ENCODE measurements at regions not wholly inside any gene's neighbourhood (a gene's known extent, or its start where the extent isn't known, plus 50 kb on each side); places are given as distances from the start of the nearest gene placed in this dataset.

GRCh38 chr16:6382924-6383459 is 949.7 kb upstream of the RBFOX1 start:
- no peak for DNase-seq (ENCODE audit: low read depth, low spot score)
- H3K36me3 ChIP-seq (ENCODE audit: control insufficient read depth in 2 of 2, extremely low read depth in 1 of 2, insufficient read depth in 2 of 2, low read length in 2 of 2): no peaks in the 10 kb centered on the region
- H3K9ac ChIP-seq (ENCODE audit: control insufficient read depth, extremely low read depth, insufficient read depth, low read length): no peak overlapping the region
- H3K9me3 ChIP-seq (ENCODE audit: control insufficient read depth, low read depth, low read length): peaks cover 6% of the 10 kb centered on the region
- no peak overlapping the region for H3K4me2 ChIP-seq (ENCODE audit: control insufficient read depth, extremely low read depth, insufficient read depth, low read depth, low read length)
- H3K4me1 ChIP-seq (ENCODE audit: control insufficient read depth, extremely low read depth, insufficient read depth, low read length): no peaks in the 10 kb centered on the region
- no peak overlapping the region for H2AFZ ChIP-seq (ENCODE audit: control insufficient read depth, low read length)
- FAIRE-seq: no peak
- no peak overlapping the region for H3K4me3 ChIP-seq (ENCODE audit: control insufficient read depth in 2 of 3, extremely low read depth in 1 of 3, insufficient read depth in 2 of 3, low read depth in 1 of 3, low read length in 3 of 3)
- H3K79me2 ChIP-seq (ENCODE audit: control insufficient read depth, insufficient read depth, low read length): no peaks in the 10 kb centered on the region
- TF ChIP-seq EZH2 (IDR thresholded peaks at IDR 0.05; ENCODE audit: low read length) (no peak), CTCF (optimal IDR thresholded peaks at IDR 0.05 in 1 of 3, IDR thresholded peaks at IDR 0.05 in 1 of 3, conservative IDR thresholded peaks at IDR 0.05 in 1 of 3; ENCODE audit: extremely low read depth in 1 of 3, insufficient read depth in 2 of 3, low read length in 3 of 3) (no peak)
- no peaks in the 10 kb centered on the region for H4K20me1 ChIP-seq (ENCODE audit: control insufficient read depth, extremely low read depth, insufficient read depth, low read length)
- no peak overlapping the region for H3K27ac ChIP-seq (ENCODE audit: control insufficient read depth, insufficient read depth, low read length)
- H3K9me1 ChIP-seq (ENCODE audit: control insufficient read depth, extremely low read depth, insufficient read depth, low read length): no peaks in the 10 kb centered on the region
- no peaks in the 10 kb centered on the region for H3K27me3 ChIP-seq (ENCODE audit: control insufficient read depth, extremely low read depth, insufficient read depth, low read length)
- dilution Hi-C loops (cut with MboI; ENCODE audit: extremely low pct_ligation_motif_present, low sequenced_read_pairs): no loop called here

GRCh38 chr16:6381896-6382295 is 950.7 kb upstream of the RBFOX1 start:
- Histone ChIP-seq H3K27ac (ENCODE audit: control insufficient read depth, insufficient read depth, low read length) (no peak overlapping the region), H3K36me3 (ENCODE audit: control insufficient read depth in 2 of 2, extremely low read depth in 1 of 2, insufficient read depth in 2 of 2, low read length in 2 of 2) (no peaks in the 10 kb centered on the region), H3K4me1 (ENCODE audit: control insufficient read depth, extremely low read depth, insufficient read depth, low read length) (no peaks in the 10 kb centered on the region), H4K20me1 (ENCODE audit: control insufficient read depth, extremely low read depth, insufficient read depth, low read length) (no peaks in the 10 kb centered on the region), H3K27me3 (ENCODE audit: control insufficient read depth, extremely low read depth, insufficient read depth, low read length) (no peaks in the 10 kb centered on the region), H3K4me2 (ENCODE audit: control insufficient read depth, extremely low read depth, insufficient read depth, low read depth, low read length) (no peak overlapping the region), H3K9me3 (ENCODE audit: control insufficient read depth, low read depth, low read length) (peaks cover 8% of the 10 kb centered on the region), H2AFZ (ENCODE audit: control insufficient read depth, low read length) (no peak overlapping the region), H3K9me1 (ENCODE audit: control insufficient read depth, extremely low read depth, insufficient read depth, low read length) (no peaks in the 10 kb centered on the region), H3K9ac (ENCODE audit: control insufficient read depth, extremely low read depth, insufficient read depth, low read length) (no peak overlapping the region), H3K4me3 (ENCODE audit: control insufficient read depth in 2 of 3, extremely low read depth in 1 of 3, insufficient read depth in 2 of 3, low read depth in 1 of 3, low read length in 3 of 3) (no peak overlapping the region), H3K79me2 (ENCODE audit: control insufficient read depth, insufficient read depth, low read length) (no peaks in the 10 kb centered on the region)
- FAIRE-seq: no peak
- no peak for DNase-seq (ENCODE audit: low read depth, low spot score)
- TF ChIP-seq CTCF (optimal IDR thresholded peaks at IDR 0.05 in 1 of 3, IDR thresholded peaks at IDR 0.05 in 1 of 3, conservative IDR thresholded peaks at IDR 0.05 in 1 of 3; ENCODE audit: extremely low read depth in 1 of 3, insufficient read depth in 2 of 3, low read length in 3 of 3) (no peak), EZH2 (IDR thresholded peaks at IDR 0.05; ENCODE audit: low read length) (no peak)
- dilution Hi-C loops (cut with MboI; ENCODE audit: extremely low pct_ligation_motif_present, low sequenced_read_pairs): no loop called here

All from keratinocyte (primary cell).